Stimulated activated CD8-positive, alpha-beta memory T cell treated with anti-CD3 and anti-CD28 coated beads, Interleukin-7, amount 100 ng/mL, for 48 hours (primary cell): ENCODE measurements at regions not wholly inside any gene's neighbourhood (a gene's known extent, or its start where the extent isn't known, plus 50 kb on each side); places are given as distances from the start of the nearest gene placed in this dataset.
A peak's percentile ranks its signal among the peaks of the same experiment; 100 is the strongest.

ENCODE experiments used
- DNase-seq, 2 donors: peaks; one replicate each; pipeline ENCODE4 v3.0.0-alpha.2; 2020; ENCODE audit warnings: low read depth in 1 of 2; ENCODE audit errors: extremely low read depth in 1 of 2

- no peak for DNase-seq
Observed at GRCh38 chrX:66328950-66329596, 165.0 kb downstream of the HEPH start.

- DNase-seq, result no peak
Observed at GRCh38 chrX:66360894-66361293, 196.8 kb downstream of the HEPH start.

GRCh38 chrX:66384722-66385121, 220.7 kb downstream of the HEPH start:
- DNase-seq, result no peak

GRCh38 chrX:66399273-66399672, 235.2 kb downstream of the HEPH start:
- DNase-seq, result no peak

GRCh38 chrX:66402165-66402564, 236.7 kb downstream of the EDA2R start:
- DNase-seq, result no peak

- no peak for DNase-seq
Observed at GRCh38 chrX:66408507-66408906, 230.4 kb downstream of the EDA2R start.

GRCh38 chrX:66410806-66411205, 228.1 kb downstream of the EDA2R start:
- DNase-seq, result peak in 1 of 2 donors; percentile 0
